Stimulated activated CD4-positive, alpha-beta T cell treated with anti-CD3 and anti-CD28 coated beads, Interleukin-1b, Interleukin-23, amount 100 ng/mL, for 48 hours (primary cell): ENCODE measurements at regions not wholly inside any gene's neighbourhood (a gene's known extent, or its start where the extent isn't known, plus 50 kb on each side); places are given as distances from the start of the nearest gene placed in this dataset.
"Not testable (repeated sequence)": the region's sequence is repeated elsewhere in the genome, so short reads cannot be mapped to it uniquely, and the experiment has no call there.

Source experiments
- DNase-seq: peaks from one replicate; pipeline ENCODE4 v3.0.0-alpha.2; 2020

GRCh38 chr4:143819029-143819428, 86.3 kb downstream of the GYPE start:
- DNase-seq, result no peak

- DNase-seq, result not testable (repeated sequence)
These were observed 87.5 kb downstream of the GYPE start for GRCh38 chr4:143817866-143818265.

GRCh38 chr4:143815375-143815774, 90.0 kb downstream of the GYPE start:
- DNase-seq, result not testable (repeated sequence)

- DNase-seq, result not testable (repeated sequence)
These were observed 91.8 kb downstream of the GYPE start for GRCh38 chr4:143813431-143814154.

GRCh38 chr4:143791693-143792092, 91.2 kb upstream of the FREM3 start:
- not testable (repeated sequence) for DNase-seq

GRCh38 chr4:143790425-143790824, 90.0 kb upstream of the FREM3 start:
- not testable (repeated sequence) for DNase-seq

- not testable (repeated sequence) for DNase-seq
These were observed 89.1 kb upstream of the FREM3 start for GRCh38 chr4:143789618-143790017.

GRCh38 chr4:143784567-143784966, 84.1 kb upstream of the FREM3 start:
- no peak for DNase-seq

GRCh38 chr4:143782521-143782920, 82.0 kb upstream of the FREM3 start:
- DNase-seq, result no peak

- peak; percentile 56 for DNase-seq
These were observed 73.8 kb upstream of the FREM3 start for GRCh38 chr4:143773998-143774895.

- DNase-seq, result no peak
These were observed 70.8 kb upstream of the FREM3 start for GRCh38 chr4:143771269-143771668.

- DNase-seq, result no peak
These were observed 67.6 kb upstream of the FREM3 start for GRCh38 chr4:143768007-143768591.

GRCh38 chr4:143763587-143763986, 63.1 kb upstream of the FREM3 start:
- no peak for DNase-seq

- no peak for DNase-seq
These were observed 62.0 kb upstream of the FREM3 start for GRCh38 chr4:143762511-143762910.
